HEK293T (cell line): ENCODE measurements at regions not wholly inside any gene's neighbourhood (a gene's known extent, or its start where the extent isn't known, plus 50 kb on each side); places are given as distances from the start of the nearest gene placed in this dataset.

Experiments
- BHLHE40 ChIP-seq: fragments of 450-650 bp; IDR thresholded peaks from 2 replicates; pipeline ENCODE4 v1.6.1; 2016; ENCODE audit warnings: mild to moderate bottlenecking, moderate library complexity, borderline replicate concordance
- FOXA1 ChIP-seq: fragments of 450-650 bp; IDR thresholded peaks from 2 replicates; pipeline ENCODE4 v1.6.1; 2016; ENCODE audit warnings: mild to moderate bottlenecking
- FOXK2 ChIP-seq: fragments of 450-650 bp; IDR thresholded peaks from 2 replicates; pipeline ENCODE4 v1.6.1; 2016; ENCODE audit warnings: mild to moderate bottlenecking
- FOXM1 ChIP-seq: fragments of 450-650 bp; IDR thresholded peaks from 2 replicates; pipeline ENCODE4 v1.6.1; 2017; ENCODE audit warnings: mild to moderate bottlenecking, borderline replicate concordance
- PKNOX1 ChIP-seq: fragments of 450-650 bp; IDR thresholded peaks from 2 replicates; pipeline ENCODE4 v1.6.1; 2016
- SUZ12 ChIP-seq: fragments of 450-650 bp; IDR thresholded peaks from 2 replicates; pipeline ENCODE4 v1.6.1; 2016; ENCODE audit warnings: mild to moderate bottlenecking

GRCh38 chr4:96483308-96484030 lies 643.6 kb downstream of the PDHA2 start:
- TF ChIP-seq FOXM1 = no peak
- no peak for TF ChIP-seq SUZ12
- TF ChIP-seq FOXK2 = no peak
- no peak for TF ChIP-seq BHLHE40
- no peak for TF ChIP-seq FOXA1
- no peak for TF ChIP-seq PKNOX1
